HG03520 (cell line): ENCODE measurements at regions not wholly inside any gene's neighbourhood (a gene's known extent, or its start where the extent isn't known, plus 50 kb on each side); places are given as distances from the start of the nearest gene placed in this dataset.

Experiments
- ATAC-seq: cut with Tn5 transposase; IDR thresholded peaks from one replicate; pipeline ENCODE4 v1.9.1; 2021; ENCODE audit warnings: mild to moderate bottlenecking, moderate library complexity; ENCODE audit not compliant: unreplicated experiment

DNA sequence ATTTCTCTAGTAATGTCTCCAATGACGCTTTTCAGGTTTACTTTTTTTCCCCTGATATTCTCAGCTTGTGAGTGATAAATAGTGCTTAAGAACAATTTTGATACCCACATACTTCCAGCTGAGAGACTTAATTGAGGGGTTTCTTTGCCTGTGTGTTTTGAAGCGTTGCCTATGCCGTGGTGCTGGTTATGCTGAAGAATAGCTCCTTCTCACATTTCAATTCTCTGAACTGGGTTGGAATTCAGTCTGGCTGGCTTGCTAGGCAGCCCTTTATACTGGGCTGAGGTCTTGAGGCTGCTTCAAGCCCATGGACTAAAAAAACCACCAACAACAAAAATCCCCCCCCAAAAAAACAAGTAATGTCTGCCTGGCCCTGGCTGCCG, 87.4 kb downstream of the CHST2 start:
- peak; percentile 13 for ATAC-seq

DNA sequence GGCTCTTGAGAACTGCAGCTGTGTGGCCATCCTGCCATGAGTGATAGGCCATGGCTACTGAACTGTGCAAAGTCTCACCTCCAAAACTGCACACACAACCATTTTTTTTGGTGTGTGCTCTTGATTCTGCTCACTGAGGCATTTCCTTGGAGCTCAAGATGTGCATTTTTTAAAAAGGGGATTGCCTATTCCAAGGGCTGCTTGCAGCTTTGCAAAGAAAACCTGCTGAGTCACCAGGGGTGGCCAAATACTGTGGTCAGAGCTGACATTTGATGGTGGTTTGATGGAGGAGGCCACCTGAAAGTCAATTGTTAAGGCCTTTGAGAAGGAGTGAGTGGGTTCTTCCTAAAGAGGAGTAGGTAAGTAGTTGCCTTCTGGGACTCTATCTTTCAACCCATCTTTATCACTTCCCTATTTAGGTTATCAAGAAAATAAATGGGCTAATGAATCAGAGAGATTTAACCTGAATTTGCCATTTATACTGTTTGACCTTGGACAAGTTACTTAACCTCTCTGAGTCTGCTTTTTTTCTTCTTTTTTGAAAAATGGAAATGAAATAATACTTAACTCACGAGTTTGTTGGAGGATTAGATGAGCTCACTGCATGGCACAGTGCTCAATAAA, 87.9 kb downstream of the CHST2 start:
- peak; percentile 72 for ATAC-seq

- ATAC-seq = no peak
Measured at GRCh38 chr3:143208976-143209714, 89.6 kb downstream of the CHST2 start.

- ATAC-seq = no peak
Measured at GRCh38 chr3:143209715-143210059, 90.1 kb downstream of the CHST2 start.

DNA sequence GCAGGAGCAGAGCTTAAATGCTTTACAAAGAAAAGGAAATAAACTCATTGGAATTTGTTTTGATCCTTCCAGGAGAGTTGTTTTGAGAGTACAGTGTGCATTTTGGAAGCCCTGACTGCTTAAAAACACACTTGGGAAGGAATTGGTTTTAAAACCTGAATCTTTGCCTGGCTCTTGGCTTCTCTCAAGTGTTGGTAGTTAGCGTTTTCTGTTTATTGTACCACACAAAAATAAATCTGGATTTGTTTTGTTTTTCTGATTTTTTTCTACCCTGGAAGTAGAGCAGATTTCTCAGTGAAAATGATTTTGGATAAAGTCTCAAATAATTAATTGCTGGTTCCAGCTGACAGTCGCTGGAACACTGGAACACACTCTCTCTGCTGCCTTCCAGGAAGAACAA, 90.6 kb downstream of the CHST2 start:
- ATAC-seq = no peak

DNA sequence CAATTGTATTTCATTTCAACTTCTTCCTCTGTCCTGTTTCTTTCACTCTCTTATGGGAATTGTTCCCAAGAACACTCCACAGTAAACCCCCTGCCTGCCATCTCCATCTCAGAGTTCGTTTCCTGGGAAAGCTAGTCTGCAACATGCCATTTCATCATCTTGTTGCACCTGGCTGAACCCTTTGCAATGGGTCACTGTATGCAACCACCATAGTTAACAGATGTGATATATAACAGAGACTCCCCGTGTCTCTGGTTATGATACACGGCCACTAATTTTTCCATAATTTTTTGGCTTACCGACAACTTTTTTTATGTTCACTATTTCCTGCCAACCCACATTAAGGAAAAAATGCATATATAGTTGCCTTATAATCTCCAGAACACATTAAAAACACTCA, 95.5 kb downstream of the CHST2 start:
- ATAC-seq = no peak
